ENCODE measurements at regions not wholly inside any gene's neighbourhood (a gene's known extent, or its start where the extent isn't known, plus 50 kb on each side); places are given as distances from the start of the nearest gene placed in this dataset.
A peak's percentile ranks its signal among the peaks of the same experiment; 100 is the strongest.

DNA sequence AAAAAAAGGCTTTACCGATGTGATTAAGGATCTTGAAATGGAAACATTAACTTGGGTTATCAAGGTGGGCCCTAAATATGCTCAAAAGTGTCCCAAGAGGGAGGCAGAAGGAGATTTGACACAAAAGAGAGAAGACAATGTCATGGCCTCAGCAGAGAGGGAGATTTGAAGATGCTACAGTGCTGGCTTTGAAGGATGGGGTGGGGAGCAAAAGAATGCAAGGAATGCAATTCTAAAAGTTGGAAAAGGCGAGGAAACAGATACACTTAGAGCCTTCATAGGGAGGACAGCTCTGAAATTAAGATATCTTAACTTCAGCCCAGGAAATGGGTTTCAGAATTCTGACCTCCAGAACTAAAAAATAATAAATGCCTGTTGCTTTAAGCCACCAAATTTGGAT lies 314.5 kb upstream of the CCDC54 start:
- ChIA-PET POLR2A (no interaction called here), CTCF (interaction anchor here (1.3 to 2.0 kb wide), 2 partner anchors 8 to 453 kb away, joined by 4 to 5 read pairs; no protein-coding TSS in a partner anchor)
- H2AFZ ChIP-seq (ENCODE audit: low read depth), result no peak overlapping the region
- no peaks in the 10 kb centered on the region for H4K20me1 ChIP-seq (ENCODE audit: insufficient read depth)
- peaks cover 10% of the 10 kb centered on the region for H3F3A ChIP-seq (replicated peaks; ENCODE audit: insufficient read depth)
- 81% methylated on average over 2 of the region's 2 CpGs for WGBS (ENCODE audit: low lambda C conversion rate)
- no peak for DNase-seq
- H3K4me1 ChIP-seq (ENCODE audit: control insufficient read depth in 1 of 2, insufficient read depth in 2 of 2, low read depth in 1 of 2, low read length in 1 of 2), result peaks cover 9 to 43% of the 10 kb centered on the region in 2 experiments; a peak in 3 of 4 replicates
- TF ChIP-seq, protein P1, sequence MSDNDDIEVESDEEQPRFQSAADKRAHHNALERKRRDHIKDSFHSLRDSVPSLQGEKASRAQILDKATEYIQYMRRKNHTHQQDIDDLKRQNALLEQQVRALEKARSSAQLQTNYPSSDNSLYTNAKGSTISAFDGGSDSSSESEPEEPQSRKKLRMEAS (IDR thresholded peaks at IDR 0.05; ENCODE audit: low read depth), result no peak
- TF ChIP-seq EZH2phosphoT487 (IDR thresholded peaks at IDR 0.05; ENCODE audit: borderline replicate concordance, low read depth) (no peak), TAF1 (IDR thresholded peaks at IDR 0.05; ENCODE audit: borderline replicate concordance, low read depth, low read length) (no peak), FOSL2 (IDR thresholded peaks at IDR 0.05; ENCODE audit: borderline replicate concordance, low read depth) (no peak), GATA2 (CRISPR knock-in tag; IDR thresholded peaks at IDR 0.05) (no peak), POLR2AphosphoS5 (IDR thresholded peaks at IDR 0.05; ENCODE audit: low read depth, low read length) (no peak), SIN3A (IDR thresholded peaks at IDR 0.05; ENCODE audit: borderline replicate concordance, low read depth, low read length) (no peak)
- TF ChIP-seq, protein P2, sequence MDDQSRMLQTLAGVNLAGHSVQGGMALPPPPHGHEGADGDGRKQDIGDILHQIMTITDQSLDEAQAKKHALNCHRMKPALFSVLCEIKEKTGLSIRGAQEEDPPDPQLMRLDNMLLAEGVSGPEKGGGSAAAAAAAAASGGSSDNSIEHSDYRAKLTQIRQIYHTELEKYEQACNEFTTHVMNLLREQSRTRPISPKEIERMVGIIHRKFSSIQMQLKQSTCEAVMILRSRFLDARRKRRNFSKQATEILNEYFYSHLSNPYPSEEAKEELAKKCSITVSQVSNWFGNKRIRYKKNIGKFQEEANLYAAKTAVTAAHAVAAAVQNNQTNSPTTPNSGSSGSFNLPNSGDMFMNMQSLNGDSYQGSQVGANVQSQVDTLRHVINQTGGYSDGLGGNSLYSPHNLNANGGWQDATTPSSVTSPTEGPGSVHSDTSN (IDR thresholded peaks at IDR 0.05), result no peak
- H3K36me3 ChIP-seq (replicated peaks in 1 of 2; ENCODE audit: control insufficient read depth in 1 of 2, insufficient read depth in 2 of 2, low read length in 1 of 2), result no peaks in the 10 kb centered on the region
- H3K79me2 ChIP-seq (ENCODE audit: insufficient read depth), result no peaks in the 10 kb centered on the region
- H3K4me2 ChIP-seq, result peak overlapping the region; percentile 2; the same call in 1 of the 2 replicates
- H3K9ac ChIP-seq, result peak overlapping the region; percentile 37; the same call in 1 of the 2 replicates
- peak overlapping the region in 1 of 2 experiments; percentile 64; a peak in 2 of 4 replicates for H3K27ac ChIP-seq (ENCODE audit: low read depth in 2 of 2, low read length in 1 of 2)
- H3K9me2 ChIP-seq, result no peaks in the 10 kb centered on the region
- no peak overlapping the region for H3K4me3 ChIP-seq (ENCODE audit: low read depth in 2 of 2, low read length in 1 of 2)
- no peaks in the 10 kb centered on the region for H3K27me3 ChIP-seq (ENCODE audit: insufficient read depth)
- no peaks in the 10 kb centered on the region for H3K9me3 ChIP-seq

DNA sequence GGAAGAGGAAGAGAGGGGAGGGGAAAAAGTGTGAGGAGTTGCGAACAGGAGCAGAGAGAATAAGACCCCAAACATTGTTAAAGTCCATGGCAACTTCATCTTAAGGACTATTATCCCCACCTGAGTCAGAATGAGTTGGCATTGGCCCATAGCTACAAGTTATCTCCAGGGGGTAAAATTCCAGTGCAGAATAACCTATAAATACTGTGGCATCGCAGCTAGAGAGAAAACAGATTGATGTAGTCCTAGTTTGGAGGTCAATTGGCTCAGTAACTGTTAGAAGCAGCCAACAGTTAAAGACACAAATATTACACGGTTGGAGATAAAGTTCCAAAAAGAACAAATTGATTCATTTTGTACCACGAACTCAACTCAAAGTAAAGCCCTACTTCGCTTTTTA lies 313.9 kb upstream of the CCDC54 start:
- Histone ChIP-seq H3F3A (replicated peaks; ENCODE audit: insufficient read depth) (peaks cover 12% of the 10 kb centered on the region), H3K27me3 (ENCODE audit: insufficient read depth) (no peaks in the 10 kb centered on the region), H3K4me1 (ENCODE audit: control insufficient read depth in 1 of 2, insufficient read depth in 2 of 2, low read depth in 1 of 2, low read length in 1 of 2) (peaks cover 9 to 46% of the 10 kb centered on the region in 2 experiments; a peak in 3 of 4 replicates), H4K20me1 (ENCODE audit: insufficient read depth) (no peaks in the 10 kb centered on the region), H2AFZ (ENCODE audit: low read depth) (no peak overlapping the region; the same call in 1 of the 2 replicates), H3K4me3 (ENCODE audit: low read depth in 2 of 2, low read length in 1 of 2) (no peak overlapping the region), H3K79me2 (ENCODE audit: insufficient read depth) (no peaks in the 10 kb centered on the region), H3K27ac (ENCODE audit: low read depth in 2 of 2, low read length in 1 of 2) (peak overlapping the region in 1 of 2 experiments; percentile 64; a peak in 2 of 4 replicates), H3K9me3 (no peaks in the 10 kb centered on the region), H3K9ac (peak overlapping the region; percentile 37; the same call in 1 of the 2 replicates), H3K36me3 (replicated peaks in 1 of 2; ENCODE audit: control insufficient read depth in 1 of 2, insufficient read depth in 2 of 2, low read length in 1 of 2) (no peaks in the 10 kb centered on the region), H3K4me2 (peak overlapping the region; percentile 2; the same call in 1 of the 2 replicates), H3K9me2 (no peaks in the 10 kb centered on the region)
- POLR2A ChIA-PET, result no interaction called here
- TF ChIP-seq, protein P2 (IDR thresholded peaks at IDR 0.05), result peak; percentile 47
- TF ChIP-seq NFIC (IDR thresholded peaks at IDR 0.05; ENCODE audit: borderline replicate concordance), result peak; percentile 40; the same call in 1 of the 2 replicates
- no peak for TF ChIP-seq CHD2 (IDR thresholded peaks at IDR 0.05; ENCODE audit: low read length, partially characterized antibody)
- 0 out of 2 replicates have a peak, but pooled peaks have one; percentile 64 for TF ChIP-seq TEAD4 (IDR thresholded peaks at IDR 0.05; ENCODE audit: borderline replicate concordance, insufficient read depth)
- TF ChIP-seq ELF1 (IDR thresholded peaks at IDR 0.05), result no peak
- TF ChIP-seq JUND (IDR thresholded peaks at IDR 0.05), result 0 out of 2 replicates have a peak, but pooled peaks have one; percentile 18
- no peak for TF ChIP-seq EZH2phosphoT487 (IDR thresholded peaks at IDR 0.05; ENCODE audit: borderline replicate concordance, low read depth)
- TF ChIP-seq TCF12 (IDR thresholded peaks at IDR 0.05), result peak; percentile 59; the same call in 1 of the 2 replicates
- TF ChIP-seq FOSL2 (IDR thresholded peaks at IDR 0.05; ENCODE audit: borderline replicate concordance, low read depth), result peak; percentile 43; the same call in 1 of the 2 replicates
- TF ChIP-seq YY1 (IDR thresholded peaks at IDR 0.05; ENCODE audit: low read depth), result no peak
- CTCF ChIA-PET, result interaction anchor here (1.2 to 3.3 kb wide), 4 partner anchors 11 to 454 kb away, joined by 3 to 27 read pairs (median 5); no protein-coding TSS in a partner anchor
- no peak for DNase-seq
- WGBS (ENCODE audit: low lambda C conversion rate), result 62% methylated on average over 5 of the region's 5 CpGs

Measured in SK-N-SH (cell line).